Pancreas (tissue), 10 donors: ENCODE measurements at regions not wholly inside any gene's neighbourhood (a gene's known extent, or its start where the extent isn't known, plus 50 kb on each side); places are given as distances from the start of the nearest gene placed in this dataset.

Experiments
- ATAC-seq, 4 donors: fragments of 200-7000 bp; cut with Tn5 transposase; one replicate each; pipeline versions ENCODE4 v1.8.0 to v1.9.1; 2020; ENCODE audit warnings: mild to moderate bottlenecking in 4 of 4, moderate library complexity in 4 of 4
- DNase-seq, 6 donors: peaks; one replicate each; pipeline ENCODE4 v3.0.0-alpha.2; 2020
- FAIRE-seq: peaks from 2 replicates; lab custom pipeline; 2012; peaks lifted over from hg19 to GRCh38; lab: Jason Lieb, UNC
- H3K27ac ChIP-seq, 4 donors: fragments of 200-600 bp; sonication (generic); 1 replicate in 3 of 4; 2 replicates in 1 of 4; pipeline versions ENCODE4 v1.5.0 to v1.8.0; 2020
- H3K27me3 ChIP-seq, 4 donors: fragments of 200-600 bp; one replicate each; pipeline ENCODE4 v1.8.0; 2021
- H3K36me3 ChIP-seq, 3 donors: fragments of 200-600 bp; sonication (generic) in 1 of 3; one replicate each; pipeline versions ENCODE4 v1.5.0 to v1.8.0; 2020 to 2021
- H3K4me1 ChIP-seq, 3 donors: fragments of 200-600 bp; one replicate each; pipeline ENCODE4 v1.8.0; 2021
- H3K4me3 ChIP-seq, 4 donors: fragments of 200-600 bp; sonication (generic) in 2 of 4; one replicate each; pipeline versions ENCODE4 v1.5.0 to v1.8.0; 2020 to 2021
- H3K9me3 ChIP-seq, 4 donors: fragments of 200-600 bp; one replicate each; pipeline ENCODE4 v1.8.0; 2021
- CTCF ChIP-seq, 4 donors: fragments of 200-600 bp; sonication (generic) in 3 of 4; IDR thresholded peaks; one replicate each; pipeline versions ENCODE4 v1.5.0 to v1.8.0; 2021; ENCODE audit warnings: antibody characterized with exemption in 4 of 4
- WGBS, 2 donors: extraction: QIAGEN DNeasy Blood & Tissue Kit; methylation state at CpG; one replicate each; pipeline ENCODE4 v1.1.7; 2013; 5-methylcytosine and 5-hydroxymethylcytosine counted together
- intact Hi-C, 3 donors: fragments of 100-400 bp; cut with DNase I; formaldehyde crosslinking; loops; one replicate each; pipeline versions ENCODE4 v1.11.1 to v1.14.2; 2022
- donor health status: healthy with polysubstance abuse.
- donor health status: DM: no; HTN: no; CAD: no; lungs with moderate emphysema.
- donor health status: DM: no; HTN: no; CAD: no.
- donor health status: control.
- donor health status: control.
- donor health status: Bipolar disorder and iron deficiency.
- donor health status: DM: yes; HTN: yes; CAD: no.
- donor health status: DM: no; HTN: no; CAD: no.
- donor health status: DM: no; HTN: no; CAD: no.
- donor health status: DM: yes; HTN: yes; CAD: no.

- DNase-seq, result no peak
- no peaks in the 10 kb centered on the region for H3K9me3 ChIP-seq
- H3K27me3 ChIP-seq, result no peaks in the 10 kb centered on the region
- H3K36me3 ChIP-seq, result no peaks in the 10 kb centered on the region
- no peaks in the 10 kb centered on the region for H3K4me1 ChIP-seq
- FAIRE-seq, result no peak
- H3K27ac ChIP-seq, result no peak overlapping the region
- intact Hi-C loops, result no loop called here
- ATAC-seq, result no peak
- no peak overlapping the region for H3K4me3 ChIP-seq
- no peak for TF ChIP-seq CTCF (IDR thresholded peaks at IDR 0.05)
- 42 to 53% methylated on average over 2 of the region's 2 CpGs for WGBS, 2 donors
These were observed 321.3 kb downstream of the PTTG2 start for GRCh38 chr4:38281371-38282071.

- no peak for TF ChIP-seq CTCF (IDR thresholded peaks at IDR 0.05)
- H3K4me3 ChIP-seq, result no peak overlapping the region
- no peaks in the 10 kb centered on the region for H3K27me3 ChIP-seq
- WGBS, 2 donors, result 77 to 91% methylated on average over 3 of the region's 3 CpGs
- FAIRE-seq (no peak), ATAC-seq (no peak), DNase-seq (no peak)
- H3K36me3 ChIP-seq, result no peaks in the 10 kb centered on the region
- H3K4me1 ChIP-seq, result no peaks in the 10 kb centered on the region
- no peaks in the 10 kb centered on the region for H3K9me3 ChIP-seq
- intact Hi-C loops, result no loop called here
- no peak overlapping the region for H3K27ac ChIP-seq
These were observed 323.5 kb downstream of the PTTG2 start for GRCh38 chr4:38283724-38284123.

GRCh38 chr4:38284294-38285030, 324.3 kb downstream of the PTTG2 start:
- Histone ChIP-seq H3K4me3 (no peak overlapping the region), H3K36me3 (no peaks in the 10 kb centered on the region), H3K27me3 (no peaks in the 10 kb centered on the region), H3K9me3 (no peaks in the 10 kb centered on the region), H3K4me1 (no peaks in the 10 kb centered on the region), H3K27ac (no peak overlapping the region)
- 77 to 93% methylated on average over 2 of the region's 2 CpGs for WGBS, 2 donors
- FAIRE-seq (no peak), ATAC-seq (no peak), DNase-seq (no peak)
- TF ChIP-seq CTCF (IDR thresholded peaks at IDR 0.05), result no peak
- intact Hi-C loops, result no loop called here

GRCh38 chr4:38287101-38287851, 327.1 kb downstream of the PTTG2 start:
- Histone ChIP-seq H3K27ac (no peak overlapping the region), H3K4me3 (no peak overlapping the region), H3K9me3 (no peaks in the 10 kb centered on the region), H3K4me1 (no peaks in the 10 kb centered on the region), H3K36me3 (no peaks in the 10 kb centered on the region), H3K27me3 (no peaks in the 10 kb centered on the region)
- no peak for TF ChIP-seq CTCF (IDR thresholded peaks at IDR 0.05)
- ATAC-seq (no peak), DNase-seq (no peak), FAIRE-seq (no peak)
- WGBS, 2 donors, result 80 to 83% methylated on average over 10 of the region's 10 CpGs
- intact Hi-C loops, result no loop called here
